SJSA1 (cell line): ENCODE measurements at regions not wholly inside any gene's neighbourhood (a gene's known extent, or its start where the extent isn't known, plus 50 kb on each side); places are given as distances from the start of the nearest gene placed in this dataset.
"Not testable (repeated sequence)": the region's sequence is repeated elsewhere in the genome, so short reads cannot be mapped to it uniquely, and the experiment has no call there.

Experiments used
- DNase-seq, 2 experiments: peaks; one replicate each; pipeline ENCODE4 v3.0.0-alpha.2; 2015 to 2020; ENCODE audit warnings: low spot score in 2 of 2, low read depth in 1 of 2
- H3K27ac ChIP-seq: fragments of 250-450 bp; sonication (Bioruptor Pico); 2 replicates; pipeline ENCODE4 v1.5.1; 2020; ENCODE audit warnings: mild to moderate bottlenecking, moderate library complexity
- H3K27me3 ChIP-seq: fragments of 250-450 bp; sonication (Bioruptor Pico); replicated peaks from 2 replicates; pipeline ENCODE4 v1.5.1; 2020; ENCODE audit warnings: mild to moderate bottlenecking, moderate library complexity
- H3K36me3 ChIP-seq: fragments of 250-450 bp; sonication (Bioruptor Pico); 2 replicates; pipeline ENCODE4 v1.5.1; 2020; ENCODE audit warnings: mild to moderate bottlenecking
- H3K4me1 ChIP-seq: fragments of 250-450 bp; sonication (Bioruptor Pico); replicated peaks from 2 replicates; pipeline ENCODE4 v1.6.1; 2021; ENCODE audit warnings: mild to moderate bottlenecking
- H3K4me3 ChIP-seq: fragments of 250-450 bp; sonication (Bioruptor Pico); 2 replicates; pipeline ENCODE4 v1.5.1; 2020; ENCODE audit warnings: mild to moderate bottlenecking
- H3K9me3 ChIP-seq: fragments of 250-450 bp; sonication (Bioruptor Pico); replicated peaks from 2 replicates; pipeline ENCODE4 v1.5.1; 2020; ENCODE audit warnings: mild to moderate bottlenecking

DNA sequence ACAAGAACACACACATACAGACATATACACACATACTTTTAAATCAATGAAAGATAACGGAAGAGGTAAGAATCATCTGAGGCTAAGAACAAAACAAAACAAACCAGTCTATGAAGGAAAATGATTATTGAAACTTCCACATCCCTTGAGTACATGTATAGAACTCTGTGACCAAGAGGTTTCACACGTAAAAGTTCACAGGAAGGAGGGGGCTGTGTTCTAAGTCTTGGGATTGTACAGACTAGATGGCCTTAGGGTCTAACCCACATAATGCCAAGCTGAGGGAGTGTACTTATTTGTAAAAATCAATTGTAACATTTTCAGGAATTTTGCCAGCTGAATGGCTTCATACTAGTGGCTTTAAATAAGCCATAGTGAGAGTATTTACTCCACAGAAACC, 144.4 kb upstream of the IFNE start:
- Histone ChIP-seq H3K27ac (no peak overlapping the region), H3K27me3 (no peaks in the 10 kb centered on the region), H3K4me1 (no peaks in the 10 kb centered on the region), H3K9me3 (no peaks in the 10 kb centered on the region), H3K4me3 (no peak overlapping the region), H3K36me3 (no peaks in the 10 kb centered on the region)
- no peak for DNase-seq

DNA sequence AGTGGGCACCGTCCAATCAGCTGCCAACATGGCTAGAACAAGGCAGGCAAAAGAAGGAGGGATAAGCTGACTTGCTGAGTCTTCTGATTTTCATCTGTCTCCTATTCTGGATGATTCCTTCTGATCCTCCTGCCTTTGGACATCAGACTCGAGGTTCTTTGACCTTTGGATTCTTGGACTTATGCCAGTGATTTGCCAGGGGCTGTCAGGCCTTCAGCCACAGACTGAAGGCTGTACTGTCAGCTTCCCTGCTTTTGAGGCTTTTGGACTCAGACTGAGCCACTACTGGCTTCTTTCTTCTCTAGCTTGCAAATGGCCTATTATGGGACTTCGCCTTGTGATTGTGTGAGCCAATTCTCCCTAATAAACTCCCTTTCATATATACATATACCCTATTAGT, 146.8 kb upstream of the IFNE start:
- not testable (repeated sequence) for DNase-seq, H3K27ac ChIP-seq, H3K9me3 ChIP-seq, H3K27me3 ChIP-seq, H3K36me3 ChIP-seq, H3K4me1 ChIP-seq, H3K4me3 ChIP-seq

DNA sequence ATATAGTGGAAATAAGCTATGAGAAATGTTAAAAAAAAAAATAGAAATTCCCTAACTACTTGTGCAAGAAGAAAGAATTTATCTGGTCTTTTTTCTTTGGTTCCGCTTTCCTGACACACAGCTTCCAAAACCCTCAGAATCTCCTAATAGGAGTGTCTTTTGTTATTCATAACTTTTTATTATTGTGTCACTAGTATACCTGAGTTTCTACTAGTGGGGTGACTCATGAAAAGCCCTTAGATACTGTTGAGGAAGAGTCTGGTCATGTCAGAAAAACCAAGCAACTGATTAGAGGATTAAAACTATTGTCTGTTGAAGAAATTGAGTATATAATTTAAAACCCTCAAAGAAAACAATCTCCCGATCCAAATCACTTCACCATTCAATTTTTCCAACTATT, 152.8 kb upstream of the IFNE start:
- DNase-seq: no peak
- Histone ChIP-seq H3K27me3 (no peaks in the 10 kb centered on the region), H3K9me3 (no peaks in the 10 kb centered on the region)

GRCh38 chr9:21638104-21638503, 156.0 kb upstream of the IFNE start:
- Histone ChIP-seq H3K4me1 (no peaks in the 10 kb centered on the region), H3K36me3 (no peaks in the 10 kb centered on the region), H3K9me3 (no peaks in the 10 kb centered on the region), H3K4me3 (no peak overlapping the region), H3K27me3 (no peaks in the 10 kb centered on the region), H3K27ac (no peak overlapping the region)
- DNase-seq: no peak

More for the DNA sequence above, 152.8 kb upstream of the IFNE start:
- Histone ChIP-seq H3K27ac (no peak overlapping the region), H3K4me3 (no peak overlapping the region), H3K36me3 (no peaks in the 10 kb centered on the region), H3K4me1 (no peaks in the 10 kb centered on the region)

- no peaks in the 10 kb centered on the region for H3K36me3 ChIP-seq
- no peak for DNase-seq
- no peaks in the 10 kb centered on the region for H3K9me3 ChIP-seq
- H3K4me3 ChIP-seq: no peak overlapping the region
- H3K27me3 ChIP-seq: no peaks in the 10 kb centered on the region
- peaks cover 10% of the 10 kb centered on the region for H3K4me1 ChIP-seq
- no peak overlapping the region for H3K27ac ChIP-seq
Measured at GRCh38 chr9:21653091-21653490, 149.3 kb upstream of the MTAP start.

DNA sequence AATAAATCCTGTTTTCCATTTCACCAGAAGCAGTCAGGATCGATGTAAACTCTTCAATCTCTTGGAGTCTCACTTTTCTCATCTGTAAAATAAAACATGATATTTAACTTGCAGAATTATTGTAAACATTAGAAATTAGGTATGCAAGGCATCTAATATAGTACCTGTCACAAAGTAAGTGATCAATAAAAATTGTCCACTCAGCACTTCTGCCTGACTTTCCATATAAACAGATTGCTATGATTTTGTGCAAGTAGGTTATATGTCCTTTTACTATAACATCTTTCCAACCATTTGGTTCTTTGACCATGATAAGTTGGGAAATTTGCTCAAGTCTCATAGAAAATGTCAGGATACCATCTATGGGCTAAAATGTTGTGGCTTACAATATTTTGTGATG, 148.8 kb upstream of the MTAP start:
- DNase-seq: no peak
- H3K27ac ChIP-seq: no peak overlapping the region
- H3K9me3 ChIP-seq: no peaks in the 10 kb centered on the region

DNA sequence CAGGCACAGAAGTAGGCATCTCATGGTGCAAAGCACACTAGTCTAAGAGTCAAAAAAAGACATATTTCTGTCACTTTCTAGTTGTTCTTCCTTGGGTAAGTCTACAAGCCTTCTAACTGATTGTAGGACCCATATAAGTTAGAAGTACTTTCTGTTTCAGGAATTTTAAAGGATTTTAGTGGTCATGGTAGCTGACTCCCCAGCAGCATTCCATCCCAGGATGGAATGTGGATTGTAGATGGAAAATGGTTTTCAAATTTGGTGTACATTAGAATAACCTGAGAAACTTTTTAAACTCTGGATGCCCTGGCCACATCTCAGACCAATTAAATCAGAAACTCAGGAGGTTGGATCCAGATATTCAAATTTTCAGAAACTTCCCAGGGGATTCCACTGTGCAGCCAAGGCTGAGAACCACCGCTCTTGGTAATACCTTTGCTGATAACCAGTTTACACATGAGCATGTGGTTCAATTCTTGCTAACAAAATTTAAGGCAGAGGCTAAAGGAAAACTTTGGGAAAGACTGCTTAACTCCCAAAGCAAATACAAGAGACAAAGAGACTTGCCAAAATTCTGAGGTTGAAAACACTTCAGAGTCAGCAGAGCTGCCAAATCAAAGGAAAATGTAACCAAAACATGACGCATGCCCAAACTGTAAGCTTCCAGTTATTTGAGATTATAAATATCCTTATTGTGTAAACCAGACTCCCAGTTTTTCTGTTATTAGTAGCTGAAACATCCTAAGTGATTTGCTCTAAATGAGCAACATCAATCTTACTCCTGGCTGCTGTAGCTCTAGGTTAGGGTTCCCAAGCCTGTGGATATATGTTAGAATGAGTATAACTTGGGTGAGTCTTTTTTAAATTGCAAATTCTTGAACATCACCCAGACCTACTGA, 145.4 kb upstream of the MTAP start:
- Histone ChIP-seq H3K36me3 (no peaks in the 10 kb centered on the region), H3K9me3 (no peaks in the 10 kb centered on the region), H3K27me3 (no peaks in the 10 kb centered on the region), H3K27ac (0 out of 2 replicates have a peak overlapping the region, but pooled peaks have one; percentile 32), H3K4me3 (no peak overlapping the region), H3K4me1 (peaks cover 10% of the 10 kb centered on the region)
- DNase-seq: peak in 1 of 2 experiments; percentile 14

More for the DNA sequence above, 148.8 kb upstream of the MTAP start:
- peaks cover 10% of the 10 kb centered on the region for H3K4me1 ChIP-seq
- H3K36me3 ChIP-seq: no peaks in the 10 kb centered on the region
- H3K4me3 ChIP-seq: no peak overlapping the region
- H3K27me3 ChIP-seq: no peaks in the 10 kb centered on the region

- Histone ChIP-seq H3K36me3 (no peaks in the 10 kb centered on the region), H3K4me1 (peaks cover 10% of the 10 kb centered on the region), H3K4me3 (no peak overlapping the region), H3K27ac (no peak overlapping the region), H3K9me3 (no peaks in the 10 kb centered on the region), H3K27me3 (no peaks in the 10 kb centered on the region)
- no peak for DNase-seq
Measured at GRCh38 chr9:21657966-21658667, 144.3 kb upstream of the MTAP start.

GRCh38 chr9:21660976-21661375, 141.5 kb upstream of the MTAP start:
- Histone ChIP-seq H3K36me3 (no peaks in the 10 kb centered on the region), H3K4me3 (no peak overlapping the region), H3K4me1 (peaks cover 10% of the 10 kb centered on the region), H3K27me3 (no peaks in the 10 kb centered on the region), H3K9me3 (no peaks in the 10 kb centered on the region), H3K27ac (no peak overlapping the region)
- no peak for DNase-seq

DNA sequence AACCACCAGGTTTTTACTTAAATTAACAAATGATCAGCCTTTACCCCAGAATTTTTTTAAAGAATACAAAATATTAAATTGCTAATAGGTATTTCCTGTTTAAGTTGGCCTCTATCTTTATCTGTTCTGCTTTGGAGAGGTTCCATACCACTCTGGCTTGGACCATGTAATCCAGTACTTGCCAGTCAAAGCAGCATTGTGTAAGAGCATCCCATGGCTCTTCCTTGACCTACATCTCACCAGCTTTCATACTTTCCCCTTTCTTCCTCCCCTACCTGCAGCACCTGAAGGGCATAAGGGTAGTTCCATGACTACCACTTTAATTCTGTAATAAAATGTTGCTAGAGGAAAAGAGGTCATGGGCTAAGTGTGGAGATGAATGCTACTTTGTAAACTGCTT, 140.8 kb upstream of the MTAP start:
- H3K9me3 ChIP-seq: no peaks in the 10 kb centered on the region
- no peak overlapping the region for H3K27ac ChIP-seq
- H3K27me3 ChIP-seq: no peaks in the 10 kb centered on the region
- H3K36me3 ChIP-seq: no peaks in the 10 kb centered on the region
- no peak for DNase-seq
- H3K4me1 ChIP-seq: peaks cover 9% of the 10 kb centered on the region
- no peak overlapping the region for H3K4me3 ChIP-seq

GRCh38 chr9:21668516-21668915, 133.9 kb upstream of the MTAP start:
- no peaks in the 10 kb centered on the region for H3K27me3 ChIP-seq
- no peaks in the 10 kb centered on the region for H3K4me1 ChIP-seq
- DNase-seq: no peak
- no peaks in the 10 kb centered on the region for H3K36me3 ChIP-seq
- H3K9me3 ChIP-seq: no peaks in the 10 kb centered on the region
- H3K27ac ChIP-seq: no peak overlapping the region
- no peak overlapping the region for H3K4me3 ChIP-seq

- no peaks in the 10 kb centered on the region for H3K4me1 ChIP-seq
- H3K27me3 ChIP-seq: no peaks in the 10 kb centered on the region
- no peak overlapping the region for H3K27ac ChIP-seq
- H3K36me3 ChIP-seq: no peaks in the 10 kb centered on the region
- DNase-seq: no peak
- no peaks in the 10 kb centered on the region for H3K9me3 ChIP-seq
- H3K4me3 ChIP-seq: no peak overlapping the region
Measured at GRCh38 chr9:21669701-21670100, 132.7 kb upstream of the MTAP start.

- Histone ChIP-seq H3K4me3 (no peak overlapping the region), H3K36me3 (no peaks in the 10 kb centered on the region), H3K9me3 (no peaks in the 10 kb centered on the region), H3K27me3 (no peaks in the 10 kb centered on the region), H3K4me1 (no peaks in the 10 kb centered on the region), H3K27ac (no peak overlapping the region)
- no peak for DNase-seq
Measured at GRCh38 chr9:21670374-21670773, 132.1 kb upstream of the MTAP start.

- Histone ChIP-seq H3K4me1 (no peaks in the 10 kb centered on the region), H3K4me3 (no peak overlapping the region), H3K36me3 (no peaks in the 10 kb centered on the region), H3K27me3 (no peaks in the 10 kb centered on the region), H3K27ac (no peak overlapping the region), H3K9me3 (no peaks in the 10 kb centered on the region)
- DNase-seq: no peak
Measured at GRCh38 chr9:21672140-21672539, 130.3 kb upstream of the MTAP start.
